Neural cell (in vitro differentiated cells): ENCODE measurements at regions not wholly inside any gene's neighbourhood (a gene's known extent, or its start where the extent isn't known, plus 50 kb on each side); places are given as distances from the start of the nearest gene placed in this dataset.

Experiments used
- H2AFZ ChIP-seq: fragments of 200-600, 300-800 bp; sonication (generic), shearing (Covaris generic); 2 replicates; pipeline ENCODE4 v1.6.0; 2014; ENCODE audit warnings: low read depth, mild to moderate bottlenecking, antibody characterized with exemption, low read length, moderate library complexity
- H3F3A ChIP-seq: fragments of 200-600 bp; shearing (Covaris generic); 2 replicates; pipeline ENCODE4 v1.6.1; 2016; ENCODE audit warnings: mild to moderate bottlenecking, moderate library complexity, mixed read lengths, antibody characterized with exemption, low read length; ENCODE audit not compliant: insufficient read depth, poor library complexity, severe bottlenecking
- H3K27ac ChIP-seq: fragments of 200-600, 300-800 bp; sonication (generic), shearing (Covaris generic); 2 replicates; pipeline ENCODE4 v1.5.1; 2014; ENCODE audit warnings: mild to moderate bottlenecking, low read length, moderate library complexity
- H3K27me3 ChIP-seq: fragments of 300-800, 200-600 bp; sonication (generic), shearing (Covaris generic); 2 replicates; pipeline ENCODE4 v1.6.0; 2014; ENCODE audit warnings: mild to moderate bottlenecking, low read depth, low read length, moderate library complexity; ENCODE audit not compliant: insufficient read depth
- H3K36me3 ChIP-seq: fragments of 300-800, 200-600 bp; sonication (generic), shearing (Covaris generic); 2 replicates; pipeline ENCODE4 v1.5.1; 2014; ENCODE audit warnings: mild to moderate bottlenecking, antibody characterized with exemption, low read length, moderate library complexity; ENCODE audit not compliant: insufficient read depth
- H3K4me2 ChIP-seq: fragments of 300-800, 200-600 bp; sonication (generic), shearing (Covaris generic); 2 replicates; pipeline ENCODE4 v1.6.0; 2014; ENCODE audit warnings: mild to moderate bottlenecking, low read length
- H3K4me3 ChIP-seq: fragments of 300-800, 200-600 bp; sonication (generic), shearing (Covaris generic); 2 replicates; pipeline ENCODE4 v1.5.1; 2014; ENCODE audit warnings: mild to moderate bottlenecking, low read length, moderate library complexity
- H3K79me2 ChIP-seq: fragments of 200-600 bp; shearing (Covaris generic); replicated peaks from 2 replicates; pipeline ENCODE4 v1.6.0; 2014; ENCODE audit warnings: mild to moderate bottlenecking, low read length, moderate library complexity; ENCODE audit not compliant: insufficient read depth
- H3K9ac ChIP-seq: fragments of 300-800, 200-600 bp; sonication (generic), shearing (Covaris generic); 2 replicates; pipeline ENCODE4 v1.6.1; 2016; ENCODE audit warnings: mild to moderate bottlenecking, low read length, mixed read lengths
- H3K9me2 ChIP-seq: fragments of 200-600 bp; shearing (Covaris generic); 2 replicates; pipeline ENCODE4 v1.6.1; 2016; ENCODE audit warnings: mild to moderate bottlenecking, low read length, mixed read lengths; ENCODE audit not compliant: insufficient read depth
- H3K9me3 ChIP-seq: fragments of 200-600, 300-800 bp; sonication (generic), shearing (Covaris generic); 2 replicates; pipeline ENCODE4 v1.6.1; 2016; ENCODE audit warnings: mild to moderate bottlenecking, mixed run types, low read length, moderate library complexity, mixed read lengths
- H4K20me1 ChIP-seq: fragments of 200-600 bp; shearing (Covaris generic); 2 replicates; pipeline ENCODE4 v1.6.1; 2016; ENCODE audit warnings: mild to moderate bottlenecking, mixed run types; ENCODE audit not compliant: insufficient read depth
- EP300 ChIP-seq: fragments of 450-650 bp; conservative IDR thresholded peaks from 2 replicates; pipeline ENCODE4 v1.6.1; 2014; ENCODE audit warnings: antibody characterized with exemption, mild to moderate bottlenecking, moderate library complexity; ENCODE audit not compliant: poor library complexity, severe bottlenecking
- EZH2 ChIP-seq: fragments of 200-600, 300-800 bp; shearing (Covaris generic), sonication (generic); IDR thresholded peaks from 2 replicates; pipeline ENCODE4 v1.6.1; 2014; ENCODE audit warnings: antibody characterized with exemption, low read length, borderline replicate concordance, mild to moderate bottlenecking; ENCODE audit not compliant: insufficient read depth, poor library complexity, severe bottlenecking
- MXI1 ChIP-seq: fragments of 450-650 bp; conservative IDR thresholded peaks from 2 replicates; pipeline ENCODE4 v1.6.1; 2014; ENCODE audit warnings: antibody characterized with exemption, mild to moderate bottlenecking; ENCODE audit not compliant: poor library complexity, severe bottlenecking
- POLR2AphosphoS5 ChIP-seq: IDR thresholded peaks from 2 replicates; pipeline ENCODE4 v1.6.1; 2012
- RAD21 ChIP-seq: fragments of 450-650 bp; conservative IDR thresholded peaks from 2 replicates; pipeline ENCODE4 v1.6.1; 2014; ENCODE audit warnings: antibody characterized with exemption, mild to moderate bottlenecking, moderate library complexity
- SMC3 ChIP-seq: fragments of 450-650 bp; conservative IDR thresholded peaks from 2 replicates; pipeline ENCODE4 v1.6.1; 2014; ENCODE audit warnings: antibody characterized with exemption, mild to moderate bottlenecking, moderate library complexity; ENCODE audit not compliant: poor library complexity
- TAF1 ChIP-seq: IDR thresholded peaks from 2 replicates; pipeline ENCODE4 v1.6.1; 2012; ENCODE audit warnings: low read depth
- TF ChIP-seq, protein P1 (sequence below): IDR thresholded peaks from 2 replicates; pipeline ENCODE4 v1.6.1; 2012; ENCODE audit warnings: borderline replicate concordance
- TF ChIP-seq, protein P2 (sequence below): fragments of 450-650 bp; IDR thresholded peaks from 2 replicates; pipeline ENCODE4 v1.5.1; 2014; ENCODE audit warnings: antibody characterized with exemption, mild to moderate bottlenecking, moderate library complexity; ENCODE audit not compliant: poor library complexity, severe bottlenecking

DNA sequence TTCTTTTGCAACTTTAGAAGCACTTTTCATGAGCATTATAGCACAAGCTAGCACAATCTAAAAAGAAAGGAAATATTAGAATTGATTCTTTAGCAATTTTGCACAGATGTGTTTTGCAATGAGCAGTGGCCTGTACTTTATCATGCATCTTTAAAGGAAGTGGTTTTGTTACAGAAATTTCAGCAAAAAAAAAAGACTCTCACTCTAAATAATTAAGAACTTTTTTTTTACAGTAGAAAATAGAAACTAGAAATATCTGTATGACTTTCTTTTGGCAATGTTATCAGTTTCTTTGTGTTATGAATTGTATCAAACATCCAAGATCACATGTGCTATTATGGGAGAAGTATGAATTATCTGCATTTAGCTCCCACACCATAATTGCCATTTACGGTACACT is 195.7 kb upstream of the KLF6 start:
- Histone ChIP-seq H4K20me1 (no peaks in the 10 kb centered on the region), H2AFZ (no peak overlapping the region), H3K9ac (no peak overlapping the region), H3K9me3 (no peaks in the 10 kb centered on the region), H3K36me3 (no peaks in the 10 kb centered on the region), H3K79me2 (no peaks in the 10 kb centered on the region), H3K27me3 (no peaks in the 10 kb centered on the region), H3K4me2 (no peak overlapping the region), H3F3A (no peaks in the 10 kb centered on the region), H3K4me3 (no peak overlapping the region), H3K27ac (no peak overlapping the region), H3K9me2 (no peaks in the 10 kb centered on the region)
- TF ChIP-seq EP300 (no peak), POLR2AphosphoS5 (no peak), SMC3 (no peak), EZH2 (no peak), TAF1 (no peak), MXI1 (no peak), RAD21 (no peak)
- TF ChIP-seq, protein P1, sequence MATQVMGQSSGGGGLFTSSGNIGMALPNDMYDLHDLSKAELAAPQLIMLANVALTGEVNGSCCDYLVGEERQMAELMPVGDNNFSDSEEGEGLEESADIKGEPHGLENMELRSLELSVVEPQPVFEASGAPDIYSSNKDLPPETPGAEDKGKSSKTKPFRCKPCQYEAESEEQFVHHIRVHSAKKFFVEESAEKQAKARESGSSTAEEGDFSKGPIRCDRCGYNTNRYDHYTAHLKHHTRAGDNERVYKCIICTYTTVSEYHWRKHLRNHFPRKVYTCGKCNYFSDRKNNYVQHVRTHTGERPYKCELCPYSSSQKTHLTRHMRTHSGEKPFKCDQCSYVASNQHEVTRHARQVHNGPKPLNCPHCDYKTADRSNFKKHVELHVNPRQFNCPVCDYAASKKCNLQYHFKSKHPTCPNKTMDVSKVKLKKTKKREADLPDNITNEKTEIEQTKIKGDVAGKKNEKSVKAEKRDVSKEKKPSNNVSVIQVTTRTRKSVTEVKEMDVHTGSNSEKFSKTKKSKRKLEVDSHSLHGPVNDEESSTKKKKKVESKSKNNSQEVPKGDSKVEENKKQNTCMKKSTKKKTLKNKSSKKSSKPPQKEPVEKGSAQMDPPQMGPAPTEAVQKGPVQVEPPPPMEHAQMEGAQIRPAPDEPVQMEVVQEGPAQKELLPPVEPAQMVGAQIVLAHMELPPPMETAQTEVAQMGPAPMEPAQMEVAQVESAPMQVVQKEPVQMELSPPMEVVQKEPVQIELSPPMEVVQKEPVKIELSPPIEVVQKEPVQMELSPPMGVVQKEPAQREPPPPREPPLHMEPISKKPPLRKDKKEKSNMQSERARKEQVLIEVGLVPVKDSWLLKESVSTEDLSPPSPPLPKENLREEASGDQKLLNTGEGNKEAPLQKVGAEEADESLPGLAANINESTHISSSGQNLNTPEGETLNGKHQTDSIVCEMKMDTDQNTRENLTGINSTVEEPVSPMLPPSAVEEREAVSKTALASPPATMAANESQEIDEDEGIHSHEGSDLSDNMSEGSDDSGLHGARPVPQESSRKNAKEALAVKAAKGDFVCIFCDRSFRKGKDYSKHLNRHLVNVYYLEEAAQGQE = no peak
- TF ChIP-seq, protein P2, sequence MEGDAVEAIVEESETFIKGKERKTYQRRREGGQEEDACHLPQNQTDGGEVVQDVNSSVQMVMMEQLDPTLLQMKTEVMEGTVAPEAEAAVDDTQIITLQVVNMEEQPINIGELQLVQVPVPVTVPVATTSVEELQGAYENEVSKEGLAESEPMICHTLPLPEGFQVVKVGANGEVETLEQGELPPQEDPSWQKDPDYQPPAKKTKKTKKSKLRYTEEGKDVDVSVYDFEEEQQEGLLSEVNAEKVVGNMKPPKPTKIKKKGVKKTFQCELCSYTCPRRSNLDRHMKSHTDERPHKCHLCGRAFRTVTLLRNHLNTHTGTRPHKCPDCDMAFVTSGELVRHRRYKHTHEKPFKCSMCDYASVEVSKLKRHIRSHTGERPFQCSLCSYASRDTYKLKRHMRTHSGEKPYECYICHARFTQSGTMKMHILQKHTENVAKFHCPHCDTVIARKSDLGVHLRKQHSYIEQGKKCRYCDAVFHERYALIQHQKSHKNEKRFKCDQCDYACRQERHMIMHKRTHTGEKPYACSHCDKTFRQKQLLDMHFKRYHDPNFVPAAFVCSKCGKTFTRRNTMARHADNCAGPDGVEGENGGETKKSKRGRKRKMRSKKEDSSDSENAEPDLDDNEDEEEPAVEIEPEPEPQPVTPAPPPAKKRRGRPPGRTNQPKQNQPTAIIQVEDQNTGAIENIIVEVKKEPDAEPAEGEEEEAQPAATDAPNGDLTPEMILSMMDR = no peak

DNA sequence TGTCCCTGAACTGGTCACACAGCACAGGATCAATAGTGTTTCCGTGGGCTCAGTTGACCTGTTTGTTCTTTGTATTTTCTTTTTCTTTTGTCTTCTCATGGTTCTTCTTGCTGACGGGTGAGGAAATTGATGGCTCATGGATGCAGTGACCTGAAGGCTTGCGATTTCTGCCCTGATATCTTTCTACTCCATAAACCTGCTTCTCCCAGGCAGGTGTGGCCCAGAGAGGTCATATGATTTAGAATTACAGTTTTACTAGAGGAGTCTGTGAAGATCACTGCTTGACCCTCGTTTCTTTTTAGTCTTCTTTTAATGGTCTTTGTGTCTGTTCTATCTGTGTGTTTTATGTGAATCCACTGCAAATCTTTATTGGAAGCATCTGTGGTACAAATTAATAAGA is 195.1 kb upstream of the KLF6 start:
- Histone ChIP-seq H4K20me1 (no peaks in the 10 kb centered on the region), H3K9me3 (no peaks in the 10 kb centered on the region)

More for the DNA sequence above, 195.1 kb upstream of the KLF6 start:
- no peak overlapping the region for H3K9ac ChIP-seq
- H3K4me3 ChIP-seq = no peak overlapping the region
- no peak for TF ChIP-seq MXI1
- no peak for TF ChIP-seq SMC3
- TF ChIP-seq EP300 = no peak
- no peak for TF ChIP-seq RAD21
- no peak for TF ChIP-seq POLR2AphosphoS5
- TF ChIP-seq, protein P2 = no peak
- TF ChIP-seq EZH2 = no peak
- TF ChIP-seq TAF1 = no peak
- TF ChIP-seq, protein P1 = no peak
- H3K79me2 ChIP-seq = no peaks in the 10 kb centered on the region
- H3K27ac ChIP-seq = no peak overlapping the region
- H3K27me3 ChIP-seq = no peaks in the 10 kb centered on the region
- H3K36me3 ChIP-seq = no peaks in the 10 kb centered on the region
- no peaks in the 10 kb centered on the region for H3F3A ChIP-seq
- H3K9me2 ChIP-seq = no peaks in the 10 kb centered on the region
- H2AFZ ChIP-seq = no peak overlapping the region
- H3K4me2 ChIP-seq = no peak overlapping the region
